ENCODE measurements at regions not wholly inside any gene's neighbourhood (a gene's known extent, or its start where the extent isn't known, plus 50 kb on each side); places are given as distances from the start of the nearest gene placed in this dataset.
"Not testable (repeated sequence)": the region's sequence is repeated elsewhere in the genome, so short reads cannot be mapped to it uniquely, and the experiment has no call there.

- no peak for DNase-seq (ENCODE audit: extremely low spot score)
- no peak for TF ChIP-seq FOXK2 (IDR thresholded peaks at IDR 0.05)
- TF ChIP-seq SUZ12 (IDR thresholded peaks at IDR 0.05): no peak
- TF ChIP-seq HDGF (IDR thresholded peaks at IDR 0.05; ENCODE audit: borderline replicate concordance): no peak
- TF ChIP-seq FOXM1 (IDR thresholded peaks at IDR 0.05; ENCODE audit: borderline replicate concordance): no peak
- no peak for TF ChIP-seq ELF4 (IDR thresholded peaks at IDR 0.05)
- no peak for TF ChIP-seq TARDBP (IDR thresholded peaks at IDR 0.05)
- no peak for TF ChIP-seq FOXA1 (IDR thresholded peaks at IDR 0.05)
- TF ChIP-seq LEF1 (IDR thresholded peaks at IDR 0.05; ENCODE audit: borderline replicate concordance): no peak
- TF ChIP-seq NFRKB (IDR thresholded peaks at IDR 0.05): no peak
- no peak for TF ChIP-seq L3MBTL2 (conservative IDR thresholded peaks at IDR 0.05)
- no peak for TF ChIP-seq SP1 (IDR thresholded peaks at IDR 0.05)
- TF ChIP-seq ARNT (IDR thresholded peaks at IDR 0.05): no peak
- TF ChIP-seq PKNOX1 (IDR thresholded peaks at IDR 0.05): no peak
- ChIA-PET POLR2A (no interaction called here), CTCF (no interaction called here)
Measured at GRCh38 chr11:96530473-96530872, 140.7 kb downstream of the JRKL start.

- no peak for TF ChIP-seq SP1 (IDR thresholded peaks at IDR 0.05)
- TF ChIP-seq FOXA1 (IDR thresholded peaks at IDR 0.05): no peak
- TF ChIP-seq TARDBP (IDR thresholded peaks at IDR 0.05): no peak
- no peak for TF ChIP-seq ELF4 (IDR thresholded peaks at IDR 0.05)
- no peak for TF ChIP-seq PKNOX1 (IDR thresholded peaks at IDR 0.05)
- TF ChIP-seq L3MBTL2 (conservative IDR thresholded peaks at IDR 0.05): no peak
- no peak for TF ChIP-seq ZNF384 (IDR thresholded peaks at IDR 0.05)
- no peak for TF ChIP-seq HDGF (IDR thresholded peaks at IDR 0.05; ENCODE audit: borderline replicate concordance)
- TF ChIP-seq SUZ12 (IDR thresholded peaks at IDR 0.05): no peak
- TF ChIP-seq CTBP1 (IDR thresholded peaks at IDR 0.05; ENCODE audit: borderline replicate concordance): no peak
- no peak for TF ChIP-seq FOXK2 (IDR thresholded peaks at IDR 0.05)
- TF ChIP-seq LEF1 (IDR thresholded peaks at IDR 0.05; ENCODE audit: borderline replicate concordance): no peak
- POLR2A ChIA-PET: no interaction called here
- CTCF ChIA-PET: no interaction called here
- DNase-seq (ENCODE audit: extremely low spot score): no peak
Measured at GRCh38 chr11:96538104-96538503, 148.3 kb downstream of the JRKL start.

DNA sequence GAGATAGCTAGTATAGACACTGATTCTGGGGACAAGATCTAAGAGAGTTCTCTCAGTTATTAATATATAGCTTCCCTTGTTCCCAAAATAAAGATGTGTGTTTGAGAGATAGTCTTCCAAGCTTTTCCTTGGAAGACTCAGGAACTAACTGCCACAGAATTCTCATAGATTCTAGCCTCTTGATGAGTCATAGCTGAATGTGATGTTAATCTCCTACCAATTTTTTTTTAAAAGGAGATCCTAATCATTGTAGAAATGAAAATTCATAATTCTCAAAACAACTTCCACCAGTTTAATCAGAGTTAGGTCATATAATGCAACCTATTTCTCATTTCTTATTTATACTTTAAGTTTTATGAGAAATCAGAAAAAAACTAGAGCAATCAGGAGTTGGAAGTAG, 148.8 kb downstream of the JRKL start:
- ChIA-PET POLR2A (no interaction called here), CTCF (no interaction called here)
- no peak for TF ChIP-seq NFRKB (IDR thresholded peaks at IDR 0.05)
- TF ChIP-seq SUZ12 (IDR thresholded peaks at IDR 0.05): no peak
- no peak for TF ChIP-seq ZNF384 (IDR thresholded peaks at IDR 0.05)
- no peak for TF ChIP-seq ELF4 (IDR thresholded peaks at IDR 0.05)
- TF ChIP-seq L3MBTL2 (conservative IDR thresholded peaks at IDR 0.05): no peak
- TF ChIP-seq FOXK2 (IDR thresholded peaks at IDR 0.05): no peak
- TF ChIP-seq LEF1 (IDR thresholded peaks at IDR 0.05; ENCODE audit: borderline replicate concordance): no peak
- TF ChIP-seq HDGF (IDR thresholded peaks at IDR 0.05; ENCODE audit: borderline replicate concordance): no peak
- no peak for TF ChIP-seq PKNOX1 (IDR thresholded peaks at IDR 0.05)
- TF ChIP-seq TARDBP (IDR thresholded peaks at IDR 0.05): no peak
- no peak for TF ChIP-seq SP1 (IDR thresholded peaks at IDR 0.05)
- no peak for TF ChIP-seq FOXM1 (IDR thresholded peaks at IDR 0.05; ENCODE audit: borderline replicate concordance)
- no peak for TF ChIP-seq ARNT (IDR thresholded peaks at IDR 0.05)
- TF ChIP-seq FOXA1 (IDR thresholded peaks at IDR 0.05): no peak
- TF ChIP-seq BHLHE40 (IDR thresholded peaks at IDR 0.05; ENCODE audit: borderline replicate concordance): no peak
- TF ChIP-seq CTBP1 (IDR thresholded peaks at IDR 0.05; ENCODE audit: borderline replicate concordance): no peak
- no peak for DNase-seq (ENCODE audit: extremely low spot score)

DNA sequence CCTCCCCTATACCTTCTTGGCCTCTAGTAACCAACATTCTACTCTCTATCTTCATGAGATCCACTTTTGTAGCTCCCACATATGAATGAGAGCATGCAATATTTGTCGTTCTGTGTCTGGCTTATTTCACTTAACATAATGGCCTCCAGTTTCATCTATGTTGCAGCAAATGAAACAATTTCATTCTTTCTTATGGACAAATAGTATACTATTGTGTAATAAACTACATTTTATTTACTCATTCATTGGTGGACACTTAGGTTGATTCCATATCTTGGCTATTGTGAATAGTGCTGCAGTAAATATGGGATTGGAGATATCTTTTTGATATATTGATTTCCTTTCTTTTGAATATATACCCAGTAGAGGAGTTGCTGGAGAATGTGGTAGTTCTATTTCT, 151.1 kb downstream of the JRKL start:
- ChIA-PET POLR2A (no interaction called here), CTCF (no interaction called here)
- TF ChIP-seq SP1 (IDR thresholded peaks at IDR 0.05): no peak
- TF ChIP-seq FOXA1 (IDR thresholded peaks at IDR 0.05): no peak
- no peak for TF ChIP-seq NFRKB (IDR thresholded peaks at IDR 0.05)
- TF ChIP-seq FOXM1 (IDR thresholded peaks at IDR 0.05; ENCODE audit: borderline replicate concordance): no peak
- no peak for TF ChIP-seq SUZ12 (IDR thresholded peaks at IDR 0.05)
- DNase-seq (ENCODE audit: extremely low spot score): no peak

- CTCF ChIA-PET: no interaction called here
- TF ChIP-seq FOXA1 (IDR thresholded peaks at IDR 0.05) (no peak), FOXK2 (IDR thresholded peaks at IDR 0.05) (no peak), FOXM1 (IDR thresholded peaks at IDR 0.05; ENCODE audit: borderline replicate concordance) (no peak), PKNOX1 (IDR thresholded peaks at IDR 0.05) (no peak), BHLHE40 (IDR thresholded peaks at IDR 0.05; ENCODE audit: borderline replicate concordance) (no peak), TARDBP (IDR thresholded peaks at IDR 0.05) (no peak), SUZ12 (IDR thresholded peaks at IDR 0.05) (no peak), ELF4 (IDR thresholded peaks at IDR 0.05) (no peak), NFRKB (IDR thresholded peaks at IDR 0.05) (no peak), L3MBTL2 (conservative IDR thresholded peaks at IDR 0.05) (no peak), HDGF (IDR thresholded peaks at IDR 0.05; ENCODE audit: borderline replicate concordance) (no peak), SP1 (IDR thresholded peaks at IDR 0.05) (no peak), LEF1 (IDR thresholded peaks at IDR 0.05; ENCODE audit: borderline replicate concordance) (no peak), ARNT (IDR thresholded peaks at IDR 0.05) (no peak), ZNF384 (IDR thresholded peaks at IDR 0.05) (no peak), CTBP1 (IDR thresholded peaks at IDR 0.05; ENCODE audit: borderline replicate concordance) (no peak)
- POLR2A ChIA-PET: no interaction called here
- DNase-seq (ENCODE audit: extremely low spot score): no peak
Measured at GRCh38 chr11:96543177-96543576, 153.4 kb downstream of the JRKL start.

DNA sequence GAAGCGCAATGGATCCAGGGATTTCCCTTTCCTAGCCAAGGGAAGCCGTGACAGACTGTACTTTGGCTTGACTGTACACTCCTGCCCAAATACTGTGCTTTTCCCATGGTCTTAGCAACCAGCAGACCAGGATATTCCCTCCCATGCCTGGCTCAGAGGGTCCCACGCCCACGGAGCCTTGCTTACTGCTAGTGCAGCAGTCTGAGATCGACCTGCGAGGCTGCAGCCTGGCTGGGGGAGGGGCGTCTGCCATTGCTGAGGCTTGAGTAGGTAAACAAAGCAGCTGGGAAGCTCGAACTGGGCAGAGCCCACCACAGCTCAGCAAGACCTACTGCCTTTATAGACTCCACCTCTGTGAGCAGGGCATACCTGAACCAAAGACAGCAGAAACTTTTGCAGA, 155.4 kb downstream of the JRKL start:
- POLR2A ChIA-PET; CTCF ChIA-PET; DNase-seq (ENCODE audit: extremely low spot score): not testable (repeated sequence)
